IMR-90 (cell line): ENCODE measurements at regions not wholly inside any gene's neighbourhood (a gene's known extent, or its start where the extent isn't known, plus 50 kb on each side); places are given as distances from the start of the nearest gene placed in this dataset.
A peak's percentile ranks its signal among the peaks of the same experiment; 100 is the strongest.

ENCODE experiments used
- ATAC-seq: fragments of 200-7000 bp; cut with Tn5 transposase; 2 replicates; pipeline ENCODE4 v1.9.1; 2020; ENCODE audit warnings: low read depth, mild to moderate bottlenecking, moderate library complexity
- BruUV-seq: library from RNA; stranded (reverse); fragments of 400-500 nt; replicated peaks from 2 replicates; lab custom pipeline; 2021; lab: Mats Ljungman, UMichigan
- CTCF ChIA-PET: fragments of 300-600 bp; formaldehyde crosslinking; extraction: SDS; loops from one replicate; lab custom pipeline; 2021; ENCODE audit warnings: antibody characterized with exemption; lab: Yijun Ruan, JAX
- POLR2A ChIA-PET: fragments of 300-600 bp; sonication (Branson Sonifier 250); formaldehyde crosslinking; loops from one replicate; lab custom pipeline; 2022; ENCODE audit warnings: antibody characterized with exemption; ENCODE audit not compliant: unreplicated experiment; lab: Charles Lee
- DNase-seq: peaks from one replicate; pipeline ENCODE4 v3.0.0; 2013
- H2AFZ ChIP-seq: replicated peaks from 2 replicates; pipeline ENCODE3; 2013; ENCODE audit warnings: low read length, mild to moderate bottlenecking; ENCODE audit not compliant: poor library complexity
- H2AK5ac ChIP-seq: 2 replicates; pipeline ENCODE4 v1.6.1; 2013; ENCODE audit warnings: low read depth, low read length, inconsistent platforms
- H2AK9ac ChIP-seq: replicated peaks from 2 replicates; pipeline ENCODE3; 2013; ENCODE audit warnings: mild to moderate bottlenecking, low read depth, low read length, moderate library complexity; ENCODE audit not compliant: poor library complexity
- H2BK120ac ChIP-seq: 2 replicates; pipeline ENCODE4 v1.6.1; 2013; ENCODE audit warnings: low read depth, low read length, inconsistent platforms
- H2BK15ac ChIP-seq: 3 replicates; pipeline ENCODE4 v1.6.1; 2013; ENCODE audit warnings: low read depth, low read length, inconsistent platforms
- H2BK20ac ChIP-seq: 2 replicates; pipeline ENCODE4 v1.6.1; 2013; ENCODE audit warnings: low read depth, mild to moderate bottlenecking, inconsistent platforms, low read length, moderate library complexity
- H2BK5ac ChIP-seq: 2 replicates; pipeline ENCODE4 v1.6.1; 2013; ENCODE audit warnings: mild to moderate bottlenecking, low read depth, low read length, inconsistent platforms; ENCODE audit not compliant: poor library complexity, severe bottlenecking
- H3K14ac ChIP-seq: replicated peaks from 2 replicates; pipeline ENCODE4 v1.6.1; 2013; ENCODE audit warnings: low read depth, low read length, inconsistent platforms
- H3K18ac ChIP-seq: 2 replicates; pipeline ENCODE4 v1.6.1; 2013; ENCODE audit warnings: low read depth, low read length, control low read depth
- H3K23ac ChIP-seq: 2 replicates; pipeline ENCODE4 v1.6.1; 2013; ENCODE audit warnings: low read depth, low read length, inconsistent platforms
- H3K27ac ChIP-seq: 2 replicates; pipeline ENCODE4 v1.5.1; 2013; ENCODE audit warnings: mild to moderate bottlenecking, control low read depth, low read length; ENCODE audit not compliant: insufficient read depth
- H3K27me3 ChIP-seq: 2 replicates; pipeline ENCODE4 v1.6.1; 2013; ENCODE audit warnings: low read length; ENCODE audit not compliant: control insufficient read depth, insufficient read depth
- H3K36me3 ChIP-seq: 2 replicates; pipeline ENCODE4 v1.6.1; 2013; ENCODE audit warnings: low read length, mixed read lengths; ENCODE audit not compliant: control insufficient read depth, insufficient read depth
- H3K4ac ChIP-seq: 2 replicates; pipeline ENCODE4 v1.6.1; 2013; ENCODE audit warnings: low read depth, low read length, inconsistent platforms
- H3K4me1 ChIP-seq: 2 replicates; pipeline ENCODE4 v1.6.1; 2013; ENCODE audit warnings: low read length, mixed read lengths; ENCODE audit not compliant: control insufficient read depth, insufficient read depth
- H3K4me2 ChIP-seq: 2 replicates; pipeline ENCODE4 v1.6.1; 2013; ENCODE audit warnings: low read depth, mild to moderate bottlenecking, control low read depth, low read length, moderate library complexity
- H3K4me3 ChIP-seq: 2 replicates; pipeline ENCODE4 v1.5.1; 2013; ENCODE audit warnings: low read depth, mild to moderate bottlenecking, control low read depth, low read length, moderate library complexity; ENCODE audit not compliant: insufficient read depth
- H3K56ac ChIP-seq: 2 replicates; pipeline ENCODE4 v1.6.1; 2013; ENCODE audit warnings: low read length, inconsistent platforms; ENCODE audit not compliant: insufficient read depth; ENCODE audit errors: extremely low read depth
- H3K79me1 ChIP-seq, 2 experiments: 2 replicates each; pipeline ENCODE4 v1.6.1; 2013; ENCODE audit warnings: low read length in 2 of 2, inconsistent platforms in 1 of 2, low read depth in 1 of 2
- H3K9ac ChIP-seq: 2 replicates; pipeline ENCODE4 v1.6.1; 2013; ENCODE audit warnings: low read depth, low read length, control low read depth
- H3K9me1 ChIP-seq: 2 replicates; pipeline ENCODE4 v1.6.1; 2013; ENCODE audit warnings: low read length, inconsistent platforms; ENCODE audit not compliant: insufficient read depth
- H3K9me3 ChIP-seq: 2 replicates; pipeline ENCODE4 v1.6.1; 2013; ENCODE audit warnings: low read length; ENCODE audit not compliant: control insufficient read depth, insufficient read depth
- H4K20me1 ChIP-seq: 2 replicates; pipeline ENCODE4 v1.6.1; 2013; ENCODE audit warnings: low read length, inconsistent platforms; ENCODE audit not compliant: insufficient read depth
- H4K5ac ChIP-seq: 2 replicates; pipeline ENCODE4 v1.6.1; 2013; ENCODE audit warnings: mild to moderate bottlenecking, low read depth, low read length, control low read depth
- H4K8ac ChIP-seq, 2 experiments: 2 replicates each; pipeline ENCODE4 v1.6.1; 2013; ENCODE audit warnings: low read depth in 2 of 2, low read length in 2 of 2, control low read depth in 1 of 2, inconsistent platforms in 1 of 2
- H4K91ac ChIP-seq: 2 replicates; pipeline ENCODE4 v1.6.1; 2013; ENCODE audit warnings: low read depth, low read length, inconsistent platforms; ENCODE audit not compliant: insufficient read depth
- BHLHE40 ChIP-seq: fragments of 150-350 bp; IDR thresholded peaks from 2 replicates; pipeline ENCODE4 v1.6.1; 2016; ENCODE audit warnings: mild to moderate bottlenecking, low read depth, low read length
- FOS ChIP-seq: fragments of 150-350 bp; IDR thresholded peaks from 2 replicates; pipeline ENCODE4 v1.6.1; 2016; ENCODE audit warnings: low read depth, low read length
- MAZ ChIP-seq: IDR thresholded peaks from 2 replicates; pipeline ENCODE4 v1.6.1; 2012; ENCODE audit warnings: low read depth, mild to moderate bottlenecking, low read length, improper control_type of control experiment, moderate library complexity, borderline replicate concordance
- MXI1 ChIP-seq: IDR thresholded peaks from 2 replicates; pipeline ENCODE4 v1.6.1; 2012; ENCODE audit warnings: low read depth, mild to moderate bottlenecking, low read length, moderate library complexity, borderline replicate concordance
- POLR2A ChIP-seq: IDR thresholded peaks from 2 replicates; pipeline ENCODE4 v1.6.1; 2012; ENCODE audit warnings: mild to moderate bottlenecking, low read depth, low read length
- RCOR1 ChIP-seq: IDR thresholded peaks from 2 replicates; pipeline ENCODE4 v1.6.1; 2012; ENCODE audit warnings: mild to moderate bottlenecking, low read length, improper control_type of control experiment; ENCODE audit not compliant: insufficient replicate concordance
- RFX5 ChIP-seq: IDR thresholded peaks from 2 replicates; pipeline ENCODE4 v1.8.0; 2012; ENCODE audit warnings: low read depth, mild to moderate bottlenecking, low read length, moderate library complexity
- USF2 ChIP-seq: fragments of 150-350 bp; IDR thresholded peaks from 2 replicates; pipeline ENCODE4 v1.6.1; 2017; ENCODE audit warnings: mild to moderate bottlenecking, antibody characterized with exemption, low read length, low read depth
- WGBS, 2 experiments: methylation state at CpG; one replicate each; pipeline versions ENCODE4 v1.1.5 to v1.1.7; 2013; ENCODE audit warnings: missing lambda C conversion rate in 2 of 2; ENCODE audit not compliant: insufficient read length in 1 of 2; ENCODE audit errors: extremely low coverage in 2 of 2; 5-methylcytosine and 5-hydroxymethylcytosine counted together
- dilution Hi-C: fragments of 300-500 bp; cut with HindIII; formaldehyde crosslinking; loops from one replicate; pipeline ENCODE4 v1.14.3; 2018; ENCODE audit warnings: low sequenced_read_pairs; ENCODE audit not compliant: unreplicated experiment
- in situ Hi-C: fragments of 300-500 bp; cut with MboI; formaldehyde crosslinking; loops from 3 replicates; pipeline ENCODE4 v1.14.3; 2019; ENCODE audit warnings: low sequenced_read_pairs, inconsistent platforms, mixed read lengths
- intact Hi-C: fragments of 100-400 bp; cut with micrococcal nuclease; formaldehyde crosslinking; loops from 2 replicates; pipeline ENCODE4 v1.10.0; 2022
- TF ChIP-seq, protein P1 (sequence below): fragments of 150-350 bp; IDR thresholded peaks from 2 replicates; pipeline ENCODE4 v1.6.1; 2016; ENCODE audit warnings: low read depth, mild to moderate bottlenecking, low read length, moderate library complexity, borderline replicate concordance
- TF ChIP-seq, protein P2 (sequence below): conservative IDR thresholded peaks from 2 replicates; pipeline ENCODE4 v1.5.1; 2012; ENCODE audit warnings: mild to moderate bottlenecking, low read depth, low read length, improper control_type of control experiment

GRCh38 chr2:213219816-213220215 lies 64.4 kb upstream of the SPAG16 start:
- TF ChIP-seq RCOR1, result no peak
- TF ChIP-seq, protein P1, sequence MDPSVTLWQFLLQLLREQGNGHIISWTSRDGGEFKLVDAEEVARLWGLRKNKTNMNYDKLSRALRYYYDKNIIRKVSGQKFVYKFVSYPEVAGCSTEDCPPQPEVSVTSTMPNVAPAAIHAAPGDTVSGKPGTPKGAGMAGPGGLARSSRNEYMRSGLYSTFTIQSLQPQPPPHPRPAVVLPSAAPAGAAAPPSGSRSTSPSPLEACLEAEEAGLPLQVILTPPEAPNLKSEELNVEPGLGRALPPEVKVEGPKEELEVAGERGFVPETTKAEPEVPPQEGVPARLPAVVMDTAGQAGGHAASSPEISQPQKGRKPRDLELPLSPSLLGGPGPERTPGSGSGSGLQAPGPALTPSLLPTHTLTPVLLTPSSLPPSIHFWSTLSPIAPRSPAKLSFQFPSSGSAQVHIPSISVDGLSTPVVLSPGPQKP, result no peak
- TF ChIP-seq BHLHE40, result no peak
- TF ChIP-seq MXI1, result no peak
- no peak for TF ChIP-seq MAZ
- no peak for TF ChIP-seq RFX5
- TF ChIP-seq POLR2A, result no peak
- TF ChIP-seq FOS, result no peak
- TF ChIP-seq USF2, result no peak
- TF ChIP-seq, protein P2, sequence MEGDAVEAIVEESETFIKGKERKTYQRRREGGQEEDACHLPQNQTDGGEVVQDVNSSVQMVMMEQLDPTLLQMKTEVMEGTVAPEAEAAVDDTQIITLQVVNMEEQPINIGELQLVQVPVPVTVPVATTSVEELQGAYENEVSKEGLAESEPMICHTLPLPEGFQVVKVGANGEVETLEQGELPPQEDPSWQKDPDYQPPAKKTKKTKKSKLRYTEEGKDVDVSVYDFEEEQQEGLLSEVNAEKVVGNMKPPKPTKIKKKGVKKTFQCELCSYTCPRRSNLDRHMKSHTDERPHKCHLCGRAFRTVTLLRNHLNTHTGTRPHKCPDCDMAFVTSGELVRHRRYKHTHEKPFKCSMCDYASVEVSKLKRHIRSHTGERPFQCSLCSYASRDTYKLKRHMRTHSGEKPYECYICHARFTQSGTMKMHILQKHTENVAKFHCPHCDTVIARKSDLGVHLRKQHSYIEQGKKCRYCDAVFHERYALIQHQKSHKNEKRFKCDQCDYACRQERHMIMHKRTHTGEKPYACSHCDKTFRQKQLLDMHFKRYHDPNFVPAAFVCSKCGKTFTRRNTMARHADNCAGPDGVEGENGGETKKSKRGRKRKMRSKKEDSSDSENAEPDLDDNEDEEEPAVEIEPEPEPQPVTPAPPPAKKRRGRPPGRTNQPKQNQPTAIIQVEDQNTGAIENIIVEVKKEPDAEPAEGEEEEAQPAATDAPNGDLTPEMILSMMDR, result no peak
- Histone ChIP-seq H4K8ac (no peak overlapping the region), H2BK120ac (no peak overlapping the region), H2BK5ac (no peak overlapping the region), H3K4me1 (no peaks in the 10 kb centered on the region), H3K9me3 (no peaks in the 10 kb centered on the region), H3K36me3 (no peaks in the 10 kb centered on the region), H2AFZ (no peak overlapping the region), H3K4ac (no peak overlapping the region), H3K56ac (no peak overlapping the region), H4K91ac (no peak overlapping the region), H4K20me1 (no peaks in the 10 kb centered on the region), H3K23ac (no peak overlapping the region), H3K18ac (no peak overlapping the region), H2BK15ac (no peak overlapping the region), H3K14ac (no peak overlapping the region), H3K4me3 (no peak overlapping the region), H3K9ac (no peak overlapping the region), H3K9me1 (no peaks in the 10 kb centered on the region), H4K5ac (no peak overlapping the region), H3K27me3 (no peaks in the 10 kb centered on the region), H2AK9ac (no peak overlapping the region), H2BK20ac (no peak overlapping the region), H3K4me2 (no peak overlapping the region), H3K27ac (no peak overlapping the region), H3K79me1 (no peaks in the 10 kb centered on the region), H2AK5ac (no peak overlapping the region)
- WGBS, 2 experiments, result no CpG with 5 or more reads among the region's 1 CpG
- ChIA-PET CTCF (no interaction called here), POLR2A (no interaction called here)
- no TSS peak for BruUV-seq
- dilution Hi-C loops, result no loop called here
- ATAC-seq (no peak), DNase-seq (peak; percentile 23)
- in situ Hi-C loops, result no loop called here
- intact Hi-C loops, result no loop called here
